ENCODE measurements at regions not wholly inside any gene's neighbourhood (a gene's known extent, or its start where the extent isn't known, plus 50 kb on each side); places are given as distances from the start of the nearest gene placed in this dataset.

DNA sequence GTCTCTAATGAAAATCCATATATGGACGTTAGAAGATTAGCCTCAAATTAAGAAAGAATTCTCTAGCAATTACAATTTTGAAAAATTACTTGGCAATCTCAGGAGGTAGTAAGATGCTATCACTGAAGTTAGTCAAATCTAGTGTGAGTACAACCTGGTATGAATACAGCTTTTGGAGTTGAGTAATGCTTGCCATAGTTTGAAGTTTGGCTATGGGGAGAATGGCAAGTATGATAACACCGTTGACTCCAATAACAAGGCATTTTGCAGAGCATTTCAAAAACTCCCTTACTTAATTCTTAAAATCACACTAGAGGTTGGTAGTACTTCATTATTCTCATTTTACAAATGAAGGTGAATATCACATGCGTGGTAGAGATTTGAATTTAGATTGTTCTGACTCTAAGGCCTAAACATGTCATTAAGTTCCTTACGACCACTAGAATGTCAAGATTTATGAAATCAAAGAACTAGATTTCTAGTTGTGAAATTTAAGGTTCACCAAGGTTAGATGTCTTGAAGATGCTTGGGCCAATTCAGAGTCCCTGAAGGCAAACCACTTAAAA, 355.4 kb downstream of the ETS1 start:
- no peak for TF ChIP-seq ZNF70 (CRISPR knock-in tag; IDR thresholded peaks at IDR 0.05)
- TF ChIP-seq, protein P1, sequence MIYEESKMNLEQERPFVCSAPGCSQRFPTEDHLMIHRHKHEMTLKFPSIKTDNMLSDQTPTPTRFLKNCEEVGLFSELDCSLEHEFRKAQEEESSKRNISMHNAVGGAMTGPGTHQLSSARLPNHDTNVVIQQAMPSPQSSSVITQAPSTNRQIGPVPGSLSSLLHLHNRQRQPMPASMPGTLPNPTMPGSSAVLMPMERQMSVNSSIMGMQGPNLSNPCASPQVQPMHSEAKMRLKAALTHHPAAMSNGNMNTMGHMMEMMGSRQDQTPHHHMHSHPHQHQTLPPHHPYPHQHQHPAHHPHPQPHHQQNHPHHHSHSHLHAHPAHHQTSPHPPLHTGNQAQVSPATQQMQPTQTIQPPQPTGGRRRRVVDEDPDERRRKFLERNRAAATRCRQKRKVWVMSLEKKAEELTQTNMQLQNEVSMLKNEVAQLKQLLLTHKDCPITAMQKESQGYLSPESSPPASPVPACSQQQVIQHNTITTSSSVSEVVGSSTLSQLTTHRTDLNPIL (CRISPR knock-in tag; IDR thresholded peaks at IDR 0.05; ENCODE audit: low read depth) = no peak
- no peak for TF ChIP-seq ZFP3 (CRISPR knock-in tag; IDR thresholded peaks at IDR 0.05)
- TF ChIP-seq, protein P2, sequence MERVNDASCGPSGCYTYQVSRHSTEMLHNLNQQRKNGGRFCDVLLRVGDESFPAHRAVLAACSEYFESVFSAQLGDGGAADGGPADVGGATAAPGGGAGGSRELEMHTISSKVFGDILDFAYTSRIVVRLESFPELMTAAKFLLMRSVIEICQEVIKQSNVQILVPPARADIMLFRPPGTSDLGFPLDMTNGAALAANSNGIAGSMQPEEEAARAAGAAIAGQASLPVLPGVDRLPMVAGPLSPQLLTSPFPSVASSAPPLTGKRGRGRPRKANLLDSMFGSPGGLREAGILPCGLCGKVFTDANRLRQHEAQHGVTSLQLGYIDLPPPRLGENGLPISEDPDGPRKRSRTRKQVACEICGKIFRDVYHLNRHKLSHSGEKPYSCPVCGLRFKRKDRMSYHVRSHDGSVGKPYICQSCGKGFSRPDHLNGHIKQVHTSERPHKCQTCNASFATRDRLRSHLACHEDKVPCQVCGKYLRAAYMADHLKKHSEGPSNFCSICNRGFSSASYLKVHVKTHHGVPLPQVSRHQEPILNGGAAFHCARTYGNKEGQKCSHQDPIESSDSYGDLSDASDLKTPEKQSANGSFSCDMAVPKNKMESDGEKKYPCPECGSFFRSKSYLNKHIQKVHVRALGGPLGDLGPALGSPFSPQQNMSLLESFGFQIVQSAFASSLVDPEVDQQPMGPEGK (CRISPR knock-in tag; IDR thresholded peaks at IDR 0.05; ENCODE audit: borderline replicate concordance) = no peak
